CD4-positive, CD25-positive, alpha-beta regulatory T cell (primary cell): ENCODE measurements at regions not wholly inside any gene's neighbourhood (a gene's known extent, or its start where the extent isn't known, plus 50 kb on each side); places are given as distances from the start of the nearest gene placed in this dataset.

Source experiments
- ATAC-seq, 2 donors: fragments of 150-1000 bp; cut with Tn5 transposase; one replicate each; pipeline ENCODE4 v1.10.0; 2021; ENCODE audit warnings: low read depth in 2 of 2, moderate number of reproducible peaks in 2 of 2, moderate library complexity in 1 of 2
- DNase-seq, 3 donors: peaks; one replicate each; pipeline versions ENCODE4 v3.0.0 to v3.0.0-alpha.2; 2012 to 2022; ENCODE audit warnings: mixed read lengths in 1 of 3
- H3K27ac ChIP-seq: one replicate; pipeline ENCODE4 v1.7.0; 2013; ENCODE audit warnings: mild to moderate bottlenecking, low read length; ENCODE audit not compliant: insufficient read depth, poor library complexity, severe bottlenecking
- H3K27me3 ChIP-seq: one replicate; pipeline ENCODE4 v1.7.0; 2013; ENCODE audit warnings: low read length; ENCODE audit not compliant: control insufficient read depth, insufficient read depth
- H3K36me3 ChIP-seq: one replicate; pipeline ENCODE4 v1.7.0; 2013; ENCODE audit warnings: mild to moderate bottlenecking, low read length, moderate library complexity; ENCODE audit not compliant: control insufficient read depth, insufficient read depth
- H3K4me1 ChIP-seq: 2 replicates; pipeline ENCODE4 v1.7.0; 2013; ENCODE audit warnings: mild to moderate bottlenecking, low read length; ENCODE audit not compliant: insufficient read depth, control insufficient read depth, poor library complexity, severe bottlenecking
- H3K4me3 ChIP-seq: one replicate; pipeline ENCODE4 v1.7.0; 2013; ENCODE audit warnings: low read depth, mild to moderate bottlenecking, low read length, moderate library complexity
- H3K9me3 ChIP-seq, 2 experiments: 1 replicate in 1 of 2; 2 replicates in 1 of 2; pipeline ENCODE4 v1.7.0; 2013; ENCODE audit warnings: low read length in 2 of 2, mild to moderate bottlenecking in 1 of 2, moderate library complexity in 1 of 2; ENCODE audit not compliant: control insufficient read depth in 2 of 2
- H3K27ac Mint-ChIP-seq, 3 donors: one replicate each; pipeline ENCODE4 v1.8.0; 2020 to 2022; ENCODE audit warnings: mild to moderate bottlenecking in 3 of 3, mixed read lengths in 3 of 3, moderate library complexity in 2 of 3
- H3K27me3 Mint-ChIP-seq: one replicate; pipeline ENCODE4 v1.8.0; 2022; ENCODE audit warnings: mild to moderate bottlenecking, mixed read lengths
- H3K36me3 Mint-ChIP-seq: one replicate; pipeline ENCODE4 v1.8.0; 2020; ENCODE audit warnings: mixed read lengths
- H3K4me1 Mint-ChIP-seq, 4 donors: one replicate each; pipeline ENCODE4 v1.8.0; 2020 to 2022; ENCODE audit warnings: mixed read lengths in 4 of 4, mild to moderate bottlenecking in 1 of 4
- H3K4me3 Mint-ChIP-seq, 4 donors: one replicate each; pipeline ENCODE4 v1.8.0; 2020 to 2022; ENCODE audit warnings: mild to moderate bottlenecking in 4 of 4, mixed read lengths in 4 of 4, moderate library complexity in 3 of 4
- H3K9me3 Mint-ChIP-seq, 7 donors: one replicate each; pipeline ENCODE4 v1.8.0; 2020 to 2022; ENCODE audit warnings: mixed read lengths in 7 of 7, mild to moderate bottlenecking in 3 of 7, moderate library complexity in 2 of 7

- Mint-ChIP-seq H3K9me3 (no peaks in the 10 kb centered on the region), H3K36me3 (no peaks in the 10 kb centered on the region)
Measured at GRCh38 chr5:143892271-143892670, 80.3 kb downstream of the HMHB1 start.

GRCh38 chr5:143892908-143893307 lies 80.9 kb downstream of the HMHB1 start:
- H3K27me3 ChIP-seq, result peaks cover 8% of the 10 kb centered on the region
- Mint-ChIP-seq H3K27me3 (peaks cover 16% of the 10 kb centered on the region), H3K4me1 (no peaks in the 10 kb centered on the region), H3K27ac (no peak overlapping the region), H3K36me3 (no peaks in the 10 kb centered on the region), H3K9me3 (no peaks in the 10 kb centered on the region), H3K4me3 (no peak overlapping the region)
- no peak overlapping the region for H3K4me3 ChIP-seq
- H3K4me1 ChIP-seq, result no peaks in the 10 kb centered on the region
- no peaks in the 10 kb centered on the region for H3K36me3 ChIP-seq
- H3K9me3 ChIP-seq, result no peaks in the 10 kb centered on the region
- ATAC-seq (no peak), DNase-seq (no peak)
- no peak overlapping the region for H3K27ac ChIP-seq

More at GRCh38 chr5:143892271-143892670, 80.3 kb downstream of the HMHB1 start:
- Histone ChIP-seq H3K9me3 (no peaks in the 10 kb centered on the region), H3K4me1 (no peaks in the 10 kb centered on the region), H3K27me3 (peaks cover 10% of the 10 kb centered on the region), H3K4me3 (no peak overlapping the region), H3K36me3 (no peaks in the 10 kb centered on the region), H3K27ac (no peak overlapping the region)
- ATAC-seq, result no peak
- no peak overlapping the region for H3K27ac Mint-ChIP-seq
- H3K27me3 Mint-ChIP-seq, result peaks cover 16% of the 10 kb centered on the region
- no peak for DNase-seq
- H3K4me3 Mint-ChIP-seq, result no peak overlapping the region
- H3K4me1 Mint-ChIP-seq, result no peaks in the 10 kb centered on the region

GRCh38 chr5:143893638-143894037 lies 81.7 kb downstream of the HMHB1 start:
- H3K27me3 ChIP-seq, result peaks cover 8% of the 10 kb centered on the region
- H3K9me3 ChIP-seq, result no peaks in the 10 kb centered on the region
- Mint-ChIP-seq H3K27me3 (peaks cover 16% of the 10 kb centered on the region), H3K4me3 (no peak overlapping the region), H3K36me3 (no peaks in the 10 kb centered on the region), H3K4me1 (peaks cover 0 to 4% (median 3%) of the 10 kb centered on the region in 4 donors), H3K27ac (no peak overlapping the region), H3K9me3 (no peaks in the 10 kb centered on the region)
- DNase-seq, result no peak
- no peak overlapping the region for H3K4me3 ChIP-seq
- no peaks in the 10 kb centered on the region for H3K4me1 ChIP-seq
- H3K27ac ChIP-seq, result no peak overlapping the region
- no peak for ATAC-seq
- H3K36me3 ChIP-seq, result no peaks in the 10 kb centered on the region

- no peak for DNase-seq
- H3K27ac ChIP-seq, result no peak overlapping the region
- no peaks in the 10 kb centered on the region for H3K9me3 ChIP-seq
- H3K4me1 ChIP-seq, result no peaks in the 10 kb centered on the region
- ATAC-seq, result no peak
- no peaks in the 10 kb centered on the region for H3K36me3 ChIP-seq
- H3K27me3 ChIP-seq, result peaks cover 1% of the 10 kb centered on the region
- no peak overlapping the region for H3K27ac Mint-ChIP-seq
- H3K36me3 Mint-ChIP-seq, result no peaks in the 10 kb centered on the region
- no peak overlapping the region for H3K4me3 ChIP-seq
- H3K4me3 Mint-ChIP-seq, result no peak overlapping the region
- peaks cover 5% of the 10 kb centered on the region for H3K27me3 Mint-ChIP-seq
- H3K4me1 Mint-ChIP-seq, result peaks cover 0 to 11% (median 3%) of the 10 kb centered on the region in 4 donors
- peaks cover 0 to 1% (median 0%) of the 10 kb centered on the region in 7 donors for H3K9me3 Mint-ChIP-seq
Measured at GRCh38 chr5:143896516-143896915, 84.6 kb downstream of the HMHB1 start.

- no peak for ATAC-seq
- H3K27me3 Mint-ChIP-seq, result peaks cover 5% of the 10 kb centered on the region
- Histone ChIP-seq H3K27ac (no peak overlapping the region), H3K4me3 (no peak overlapping the region), H3K36me3 (no peaks in the 10 kb centered on the region), H3K4me1 (no peaks in the 10 kb centered on the region), H3K9me3 (no peaks in the 10 kb centered on the region), H3K27me3 (no peaks in the 10 kb centered on the region)
- H3K9me3 Mint-ChIP-seq, result peaks cover 0 to 1% (median 0%) of the 10 kb centered on the region in 7 donors
- no peak for DNase-seq
- H3K36me3 Mint-ChIP-seq, result no peaks in the 10 kb centered on the region
- no peak overlapping the region for H3K27ac Mint-ChIP-seq
- H3K4me1 Mint-ChIP-seq, result peaks cover 0 to 11% (median 3%) of the 10 kb centered on the region in 4 donors
- no peak overlapping the region for H3K4me3 Mint-ChIP-seq
Measured at GRCh38 chr5:143896966-143897365, 85.0 kb downstream of the HMHB1 start.

GRCh38 chr5:143898381-143898780 lies 86.4 kb downstream of the HMHB1 start:
- Histone ChIP-seq H3K27me3 (no peaks in the 10 kb centered on the region), H3K36me3 (no peaks in the 10 kb centered on the region), H3K27ac (no peak overlapping the region), H3K9me3 (no peaks in the 10 kb centered on the region), H3K4me1 (no peaks in the 10 kb centered on the region), H3K4me3 (no peak overlapping the region)
- peak in 1 of 3 donors; percentile 18 for DNase-seq
- H3K4me1 Mint-ChIP-seq, result peaks cover 0 to 11% (median 3%) of the 10 kb centered on the region in 4 donors
- H3K9me3 Mint-ChIP-seq, result peaks cover 0 to 1% (median 0%) of the 10 kb centered on the region in 7 donors
- no peak for ATAC-seq
- no peak overlapping the region for H3K4me3 Mint-ChIP-seq
- H3K27ac Mint-ChIP-seq, result peak overlapping the region in 1 of 3 donors; percentile 24
- no peaks in the 10 kb centered on the region for H3K36me3 Mint-ChIP-seq
- peaks cover 5% of the 10 kb centered on the region for H3K27me3 Mint-ChIP-seq

GRCh38 chr5:143898916-143899591 lies 87.1 kb downstream of the HMHB1 start:
- H3K4me1 ChIP-seq, result no peaks in the 10 kb centered on the region

GRCh38 chr5:143908959-143909358 lies 97.0 kb downstream of the HMHB1 start:
- H3K4me1 Mint-ChIP-seq, result no peaks in the 10 kb centered on the region

More at GRCh38 chr5:143898916-143899591, 87.1 kb downstream of the HMHB1 start:
- Mint-ChIP-seq H3K4me3 (no peak overlapping the region), H3K27me3 (peaks cover 5% of the 10 kb centered on the region), H3K9me3 (peaks cover 0 to 1% (median 0%) of the 10 kb centered on the region in 7 donors), H3K4me1 (peaks cover 0 to 11% (median 3%) of the 10 kb centered on the region in 4 donors), H3K27ac (no peak overlapping the region), H3K36me3 (no peaks in the 10 kb centered on the region)
- DNase-seq, result no peak
- Histone ChIP-seq H3K9me3 (no peaks in the 10 kb centered on the region), H3K4me3 (no peak overlapping the region), H3K36me3 (no peaks in the 10 kb centered on the region), H3K27ac (no peak overlapping the region), H3K27me3 (no peaks in the 10 kb centered on the region)
- no peak for ATAC-seq

More at GRCh38 chr5:143908959-143909358, 97.0 kb downstream of the HMHB1 start:
- H3K27me3 Mint-ChIP-seq, result peaks cover 12% of the 10 kb centered on the region
- peaks cover 0 to 5% (median 0%) of the 10 kb centered on the region in 7 donors for H3K9me3 Mint-ChIP-seq
- H3K27ac Mint-ChIP-seq, result no peak overlapping the region
- Histone ChIP-seq H3K9me3 (no peaks in the 10 kb centered on the region), H3K27ac (no peak overlapping the region), H3K27me3 (no peaks in the 10 kb centered on the region), H3K4me3 (no peak overlapping the region), H3K36me3 (no peaks in the 10 kb centered on the region), H3K4me1 (no peaks in the 10 kb centered on the region)
- H3K36me3 Mint-ChIP-seq, result no peaks in the 10 kb centered on the region
- DNase-seq (no peak), ATAC-seq (no peak)
- no peak overlapping the region for H3K4me3 Mint-ChIP-seq
